ENCODE measurements at regions not wholly inside any gene's neighbourhood (a gene's known extent, or its start where the extent isn't known, plus 50 kb on each side); places are given as distances from the start of the nearest gene placed in this dataset.
"Not testable (repeated sequence)": the region's sequence is repeated elsewhere in the genome, so short reads cannot be mapped to it uniquely, and the experiment has no call there.

GRCh38 chr9:42508111-42508510 is 324.7 kb downstream of the SPATA31A6 start:
- not testable (repeated sequence) for TF ChIP-seq POLR2A, CTCF (IDR thresholded peaks at IDR 0.05)

All from esophagus squamous epithelium (tissue), 4 donors.